H1 (cell line): ENCODE measurements at regions not wholly inside any gene's neighbourhood (a gene's known extent, or its start where the extent isn't known, plus 50 kb on each side); places are given as distances from the start of the nearest gene placed in this dataset.

Experiments
- CTCF ChIA-PET: fragments of 300-600 bp; sonication (Branson Sonifier 250); formaldehyde crosslinking; loops from one replicate; lab custom pipeline; 2021; ENCODE audit not compliant: partially characterized antibody; lab: Charles Lee
- POLR2A ChIA-PET: fragments of 300-600 bp; sonication (Branson Sonifier 250); formaldehyde crosslinking; loops from one replicate; lab custom pipeline; 2021; ENCODE audit warnings: inconsistent platforms; ENCODE audit not compliant: partially characterized antibody; lab: Charles Lee
- DNase-seq, 2 experiments: peaks; one replicate each; pipeline versions ENCODE4 v3.0.0 to v3.0.0-alpha.2; 2010 to 2022; ENCODE audit warnings: low spot score in 2 of 2, low read depth in 1 of 2, mixed read lengths in 1 of 2
- FAIRE-seq: peaks from 2 replicates; lab custom pipeline; 2011; peaks lifted over from hg19 to GRCh38; lab: Jason Lieb, UNC
- H2AFZ ChIP-seq: 2 replicates; pipeline ENCODE4 v1.8.1; 2012; ENCODE audit warnings: low read length, inconsistent platforms
- H2AK5ac ChIP-seq: 2 replicates; pipeline ENCODE4 v1.6.1; 2013; ENCODE audit warnings: low read depth, low read length
- H2BK120ac ChIP-seq: replicated peaks from 2 replicates; pipeline ENCODE3; 2013; ENCODE audit warnings: low read depth, low read length, inconsistent platforms
- H2BK12ac ChIP-seq: 2 replicates; pipeline ENCODE4 v1.6.1; 2013; ENCODE audit warnings: low read depth, low read length
- H2BK15ac ChIP-seq: 2 replicates; pipeline ENCODE4 v1.6.1; 2013; ENCODE audit warnings: low read length
- H2BK20ac ChIP-seq: 2 replicates; pipeline ENCODE4 v1.6.1; 2013; ENCODE audit warnings: low read length
- H2BK5ac ChIP-seq: 2 replicates; pipeline ENCODE4 v1.6.1; 2013; ENCODE audit warnings: low read depth, low read length
- H3K14ac ChIP-seq: 2 replicates; pipeline ENCODE4 v1.6.1; 2013; ENCODE audit warnings: inconsistent platforms; ENCODE audit not compliant: insufficient read length
- H3K18ac ChIP-seq: 2 replicates; pipeline ENCODE4 v1.6.1; 2013; ENCODE audit warnings: low read length; ENCODE audit errors: extremely low read depth
- H3K23ac ChIP-seq: 2 replicates; pipeline ENCODE4 v1.6.1; 2013; ENCODE audit warnings: inconsistent platforms; ENCODE audit not compliant: insufficient read length
- H3K23me2 ChIP-seq: 2 replicates; pipeline ENCODE4 v1.6.1; 2013; ENCODE audit warnings: low read depth, low read length
- H3K27ac ChIP-seq: 2 replicates; pipeline ENCODE4 v1.6.1; 2011; ENCODE audit warnings: low read depth, low read length, inconsistent platforms
- H3K27me3 ChIP-seq, 4 experiments: replicated peaks in 1 of 4; 1 replicate in 1 of 4; 2 replicates in 3 of 4; pipeline versions ENCODE4 v1.6.1 to v1.8.1; 2011 to 2013; ENCODE audit warnings: low read length in 3 of 4, mild to moderate bottlenecking in 3 of 4, inconsistent platforms in 2 of 4, mixed read lengths in 2 of 4, moderate library complexity in 1 of 4; ENCODE audit not compliant: control insufficient read depth in 3 of 4, insufficient read depth in 3 of 4; ENCODE audit errors: extremely low read depth in 1 of 4
- H3K36me3 ChIP-seq, 4 experiments: 2 replicates each; pipeline versions ENCODE4 v1.6.1 to v1.8.1; 2011 to 2013; ENCODE audit warnings: mild to moderate bottlenecking in 4 of 4, low read length in 3 of 4, moderate library complexity in 2 of 4, control low read depth in 1 of 4, inconsistent platforms in 1 of 4; ENCODE audit not compliant: insufficient read depth in 4 of 4, control insufficient read depth in 2 of 4
- H3K4ac ChIP-seq: replicated peaks from 2 replicates; pipeline ENCODE3; 2013; ENCODE audit warnings: low read length, low read depth, mixed read lengths, inconsistent platforms; ENCODE audit not compliant: insufficient read length
- H3K4me1 ChIP-seq, 4 experiments: replicated peaks in 1 of 4; 1 replicate in 1 of 4; 2 replicates in 3 of 4; pipeline versions ENCODE4 v1.6.1 to v1.8.1; 2011 to 2013; ENCODE audit warnings: low read length in 3 of 4, inconsistent platforms in 2 of 4, mixed read lengths in 1 of 4; ENCODE audit not compliant: insufficient read depth in 4 of 4, control insufficient read depth in 3 of 4
- H3K4me2 ChIP-seq, 2 experiments: 2 replicates each; pipeline versions ENCODE4 v1.6.1 to v1.8.1; 2011 to 2013; ENCODE audit warnings: low read depth in 2 of 2, low read length in 2 of 2, control low read depth in 1 of 2, inconsistent platforms in 1 of 2, mild to moderate bottlenecking in 1 of 2; ENCODE audit not compliant: insufficient read depth in 1 of 2
- H3K4me3 ChIP-seq, 4 experiments: fragments of 200-600, 300-600 bp in 1 of 4; sonication (generic), shearing (Covaris generic), sonication (Bioruptor Twin) in 1 of 4; 2 replicates each; pipeline versions ENCODE4 v1.5.1 to v1.8.1; 2011 to 2016; ENCODE audit warnings: low read length in 4 of 4, low read depth in 3 of 4, control low read depth in 2 of 4, inconsistent platforms in 2 of 4, mild to moderate bottlenecking in 2 of 4, mixed read lengths in 1 of 4, moderate library complexity in 1 of 4; ENCODE audit not compliant: insufficient read depth in 2 of 4; ENCODE audit errors: extremely low read depth in 1 of 4
- H3K56ac ChIP-seq: replicated peaks from 2 replicates; pipeline ENCODE3; 2013; ENCODE audit warnings: low read depth, mild to moderate bottlenecking, mixed read lengths, low read length, inconsistent platforms; ENCODE audit not compliant: insufficient read length
- H3K79me1 ChIP-seq: 2 replicates; pipeline ENCODE4 v1.6.1; 2013; ENCODE audit warnings: low read depth, low read length, control low read depth
- H3K79me2 ChIP-seq, 2 experiments: 2 replicates each; pipeline versions ENCODE4 v1.6.1 to v1.8.1; 2012 to 2013; ENCODE audit warnings: low read length in 2 of 2, mild to moderate bottlenecking in 2 of 2, inconsistent platforms in 1 of 2; ENCODE audit not compliant: insufficient read depth in 2 of 2, control insufficient read depth in 1 of 2
- H3K9ac ChIP-seq, 4 experiments: replicated peaks in 1 of 4; 1 replicate in 1 of 4; 2 replicates in 3 of 4; pipeline versions ENCODE4 v1.6.1 to v1.8.1; 2011 to 2013; ENCODE audit warnings: low read depth in 3 of 4, low read length in 3 of 4, control low read depth in 2 of 4, mild to moderate bottlenecking in 2 of 4, moderate library complexity in 2 of 4, inconsistent platforms in 1 of 4; ENCODE audit errors: extremely low read depth in 1 of 4
- H3K9me3 ChIP-seq, 2 experiments: 2 replicates each; pipeline versions ENCODE4 v1.6.1 to v1.8.1; 2012 to 2013; ENCODE audit warnings: mild to moderate bottlenecking in 2 of 2, moderate library complexity in 2 of 2, control low read depth in 1 of 2, inconsistent platforms in 1 of 2, low read depth in 1 of 2, low read length in 1 of 2, mixed read lengths in 1 of 2; ENCODE audit not compliant: insufficient read depth in 2 of 2
- H4K20me1 ChIP-seq, 2 experiments: replicated peaks in 1 of 2; 2 replicates each; pipeline versions ENCODE3 to v1.8.1; 2011 to 2013; ENCODE audit warnings: inconsistent platforms in 2 of 2, low read length in 2 of 2, mild to moderate bottlenecking in 1 of 2; ENCODE audit not compliant: insufficient read depth in 2 of 2, control insufficient read depth in 1 of 2
- H4K5ac ChIP-seq: 2 replicates; pipeline ENCODE4 v1.6.1; 2013; ENCODE audit warnings: low read length, low read depth, mixed read lengths, inconsistent platforms; ENCODE audit not compliant: insufficient read length
- H4K8ac ChIP-seq: 2 replicates; pipeline ENCODE4 v1.8.0; 2013; ENCODE audit warnings: mild to moderate bottlenecking, moderate library complexity, low read length, inconsistent platforms; ENCODE audit not compliant: insufficient read depth; ENCODE audit errors: extremely low read depth
- H4K91ac ChIP-seq: replicated peaks from 2 replicates; pipeline ENCODE3; 2013; ENCODE audit warnings: low read length, mixed read lengths, inconsistent platforms; ENCODE audit not compliant: insufficient read length
- BCL11A ChIP-seq, 2 experiments: IDR thresholded peaks; one replicate each; pipeline ENCODE4 v1.6.1; 2011; ENCODE audit warnings: low read depth in 2 of 2, low read length in 2 of 2, mild to moderate bottlenecking in 2 of 2
- CEBPB ChIP-seq: IDR thresholded peaks from 2 replicates; pipeline ENCODE4 v1.6.1; 2012; ENCODE audit warnings: low read depth, low read length
- CHD1 ChIP-seq: IDR thresholded peaks from 2 replicates; pipeline ENCODE4 v1.6.1; 2012; ENCODE audit warnings: low read depth, low read length, improper control_type of control experiment
- CTCF ChIP-seq, 3 experiments: IDR thresholded peaks; 1 replicate in 2 of 3; 2 replicates in 1 of 3; pipeline versions ENCODE4 v1.5.1 to v1.6.1; 2011; ENCODE audit warnings: low read length in 3 of 3, mild to moderate bottlenecking in 3 of 3, inconsistent platforms in 2 of 3, low read depth in 1 of 3, moderate library complexity in 1 of 3; ENCODE audit not compliant: insufficient read depth in 1 of 3; ENCODE audit errors: control extremely low read depth in 1 of 3
- JUND ChIP-seq: IDR thresholded peaks from 2 replicates; pipeline ENCODE4 v1.6.1; 2011; ENCODE audit warnings: mild to moderate bottlenecking, improper control_type of control experiment, low read length
- KDM4A ChIP-seq: IDR thresholded peaks from one replicate; pipeline ENCODE4 v1.7.1; 2012; ENCODE audit warnings: low read depth, mild to moderate bottlenecking, moderate library complexity, low read length, inconsistent platforms; ENCODE audit not compliant: severe bottlenecking
- MAX ChIP-seq: IDR thresholded peaks from 2 replicates; pipeline ENCODE4 v1.6.1; 2012; ENCODE audit warnings: inconsistent platforms
- POLR2A ChIP-seq, 2 experiments: IDR thresholded peaks; 1 replicate in 1 of 2; 2 replicates in 1 of 2; pipeline ENCODE4 v1.6.1; 2011; ENCODE audit warnings: low read depth in 2 of 2, low read length in 2 of 2, mild to moderate bottlenecking in 2 of 2; ENCODE audit errors: control extremely low read depth in 1 of 2
- RFX5 ChIP-seq: IDR thresholded peaks from 2 replicates; pipeline ENCODE4 v1.6.1; 2011; ENCODE audit warnings: low read depth, low read length, improper control_type of control experiment, borderline replicate concordance
- RXRA ChIP-seq: IDR thresholded peaks from 2 replicates; pipeline ENCODE4 v1.6.1; 2011; ENCODE audit warnings: low read depth, mild to moderate bottlenecking, low read length, moderate library complexity; ENCODE audit not compliant: insufficient read depth
- SIRT6 ChIP-seq: IDR thresholded peaks from one replicate; pipeline ENCODE4 v1.7.1; 2012; ENCODE audit warnings: low read length, inconsistent platforms
- SP4 ChIP-seq: IDR thresholded peaks from 2 replicates; pipeline ENCODE4 v1.6.1; 2012; ENCODE audit warnings: low read length, inconsistent platforms
- SUZ12 ChIP-seq: fragments of 200-600 bp; sonication (generic); IDR thresholded peaks from 2 replicates; pipeline ENCODE4 v1.6.1; 2012; ENCODE audit warnings: mild to moderate bottlenecking, inconsistent platforms, low read length, moderate library complexity, mixed read lengths
- YY1 ChIP-seq: IDR thresholded peaks from 2 replicates; pipeline ENCODE4 v1.6.1; 2011; ENCODE audit warnings: low read depth, mild to moderate bottlenecking, low read length
- WGBS, 2 experiments: shearing (Covaris generic) in 1 of 2; methylation state at CpG; one replicate each; pipeline versions ENCODE4 v1.1.6 to v1.1.7; 2013 to 2015; ENCODE audit warnings: low lambda C conversion rate in 2 of 2, mixed read lengths in 2 of 2, inconsistent platforms in 1 of 2, low coverage in 1 of 2, missing lambda C conversion rate in 1 of 2; ENCODE audit not compliant: insufficient replicate concordance in 2 of 2, insufficient coverage in 1 of 2, insufficient read length in 1 of 2; ENCODE audit errors: extremely low coverage in 1 of 2, missing lambda C conversion rate in 1 of 2; 5-methylcytosine and 5-hydroxymethylcytosine counted together

DNA sequence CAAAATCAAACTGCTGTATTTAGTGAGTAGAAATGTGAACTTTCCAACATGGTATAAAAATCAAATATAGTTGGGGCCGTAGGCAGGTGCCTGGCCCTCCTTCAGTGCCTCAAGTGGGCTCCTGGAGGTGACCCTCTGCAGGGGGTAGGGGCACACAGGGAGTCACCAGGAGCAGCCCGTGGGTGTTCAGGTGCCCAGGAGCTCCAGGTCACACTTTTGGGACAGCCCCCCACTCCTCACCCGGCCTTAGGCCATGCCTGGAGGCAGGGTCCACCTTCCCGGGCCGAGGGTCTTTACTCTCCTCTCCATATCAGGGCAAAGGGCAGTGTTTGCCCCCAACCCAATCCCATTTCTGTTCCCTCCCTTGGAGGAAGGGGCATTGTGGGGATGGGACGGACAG, 108.0 kb upstream of the MTAP start:
- Histone ChIP-seq H3K9me3 (peaks cover 0 to 10% of the 10 kb centered on the region in 2 experiments; a peak in 1 of 4 replicates), H3K14ac (no peak overlapping the region), H2BK15ac (no peak overlapping the region), H3K36me3 (no peaks in the 10 kb centered on the region), H3K23me2 (no peaks in the 10 kb centered on the region; the same call in 1 of the 2 replicates), H2BK20ac (no peak overlapping the region), H3K23ac (no peak overlapping the region), H2BK12ac (no peak overlapping the region), H3K9ac (no peak overlapping the region), H2AK5ac (no peak overlapping the region), H3K4me2 (no peak overlapping the region), H3K56ac (no peak overlapping the region), H3K18ac (no peak overlapping the region), H3K4me3 (no peak overlapping the region), H4K5ac (no peak overlapping the region), H4K8ac (no peak overlapping the region), H3K27ac (no peak overlapping the region), H3K4me1 (peaks cover 0 to 2% (median 0%) of the 10 kb centered on the region in 4 experiments; a peak in 1 of 7 replicates), H3K79me2 (no peaks in the 10 kb centered on the region), H4K20me1 (no peaks in the 10 kb centered on the region), H4K91ac (no peak overlapping the region), H3K4ac (no peak overlapping the region), H2BK120ac (no peak overlapping the region), H2AFZ (no peak overlapping the region), H3K79me1 (no peaks in the 10 kb centered on the region), H2BK5ac (no peak overlapping the region), H3K27me3 (no peaks in the 10 kb centered on the region)
- ChIA-PET CTCF (interaction anchor here (0.8 kb wide), 1 partner anchor 15 kb away, joined by 3 read pairs; no protein-coding TSS in a partner anchor), POLR2A (no interaction called here)
- FAIRE-seq, result no peak
- WGBS, 2 experiments, result 77% methylated on average over 6 of the region's 6 CpGs; no CpG with 5 or more reads in 1 of the 2 experiments
- no peak for DNase-seq
- TF ChIP-seq POLR2A (IDR thresholded peaks at IDR 0.05; ENCODE audit: control extremely low read depth in 1 of 2, low read depth in 2 of 2, low read length in 2 of 2) (no peak), RFX5 (no peak), RXRA (no peak), KDM4A (no peak), CTCF (IDR thresholded peaks at IDR 0.05; ENCODE audit: control extremely low read depth in 1 of 3, insufficient read depth in 1 of 3, low read depth in 1 of 3, low read length in 3 of 3) (no peak), MAX (no peak), SIRT6 (no peak), YY1 (no peak), BCL11A (IDR thresholded peaks at IDR 0.05; ENCODE audit: low read depth in 2 of 2, low read length in 2 of 2) (no peak), SP4 (no peak), CEBPB (no peak), SUZ12 (no peak), CHD1 (no peak), JUND (no peak)
